Trophoblast cell (in vitro differentiated cells and primary cell): ENCODE measurements at regions not wholly inside any gene's neighbourhood (a gene's known extent, or its start where the extent isn't known, plus 50 kb on each side); places are given as distances from the start of the nearest gene placed in this dataset.
A peak's percentile ranks its signal among the peaks of the same experiment; 100 is the strongest.

Source experiments
- DNase-seq, 2 donors: peaks; one replicate each; pipeline ENCODE4 v3.0.0-alpha.2; 2016
- H2AFZ ChIP-seq: 2 replicates; pipeline ENCODE4 v1.6.1; 2013; ENCODE audit warnings: low read length, moderate library complexity, mild to moderate bottlenecking; ENCODE audit not compliant: insufficient read depth, poor library complexity
- H2AK5ac ChIP-seq: 2 replicates; pipeline ENCODE4 v1.6.1; 2013; ENCODE audit warnings: mild to moderate bottlenecking, low read length
- H2BK120ac ChIP-seq: 2 replicates; pipeline ENCODE4 v1.6.1; 2013; ENCODE audit warnings: low read length, mild to moderate bottlenecking, moderate library complexity; ENCODE audit not compliant: insufficient read depth, poor library complexity
- H2BK12ac ChIP-seq: 2 replicates; pipeline ENCODE4 v1.6.1; 2013; ENCODE audit warnings: mild to moderate bottlenecking, low read length, moderate library complexity
- H2BK5ac ChIP-seq: 2 replicates; pipeline ENCODE4 v1.6.1; 2013; ENCODE audit warnings: low read length, low read depth, moderate library complexity, mild to moderate bottlenecking; ENCODE audit not compliant: poor library complexity
- H3K14ac ChIP-seq: 2 replicates; pipeline ENCODE4 v1.6.1; 2013; ENCODE audit warnings: mild to moderate bottlenecking, low read length
- H3K18ac ChIP-seq: 2 replicates; pipeline ENCODE4 v1.6.1; 2013; ENCODE audit warnings: mild to moderate bottlenecking, low read length
- H3K23ac ChIP-seq: 2 replicates; pipeline ENCODE4 v1.6.1; 2013; ENCODE audit warnings: low read length
- H3K27ac ChIP-seq: 2 replicates; pipeline ENCODE4 v1.5.1; 2013; ENCODE audit warnings: low read depth, mild to moderate bottlenecking, inconsistent platforms, low read length, moderate library complexity
- H3K27me3 ChIP-seq: 2 replicates; pipeline ENCODE4 v1.6.1; 2013; ENCODE audit warnings: inconsistent platforms, mild to moderate bottlenecking, low read length, moderate library complexity; ENCODE audit not compliant: insufficient read depth
- H3K36me3 ChIP-seq, 2 experiments: 1 replicate in 1 of 2; 2 replicates in 1 of 2; pipeline ENCODE4 v1.6.1; 2013; ENCODE audit warnings: low read length in 2 of 2, mild to moderate bottlenecking in 2 of 2, moderate library complexity in 1 of 2; ENCODE audit not compliant: insufficient read depth in 2 of 2, control insufficient read depth in 1 of 2
- H3K4ac ChIP-seq: 2 replicates; pipeline ENCODE4 v1.6.1; 2013; ENCODE audit warnings: low read depth, mild to moderate bottlenecking, low read length, moderate library complexity
- H3K4me1 ChIP-seq, 2 experiments: 1 replicate in 1 of 2; 2 replicates in 1 of 2; pipeline ENCODE4 v1.6.1; 2013; ENCODE audit warnings: low read length in 2 of 2, mild to moderate bottlenecking in 2 of 2, moderate library complexity in 1 of 2; ENCODE audit not compliant: insufficient read depth in 2 of 2, control insufficient read depth in 1 of 2
- H3K4me2 ChIP-seq: 2 replicates; pipeline ENCODE4 v1.6.1; 2013; ENCODE audit warnings: inconsistent platforms, mild to moderate bottlenecking, low read length, moderate library complexity
- H3K4me3 ChIP-seq: 2 replicates; pipeline ENCODE4 v1.5.1; 2013; ENCODE audit warnings: mild to moderate bottlenecking, low read depth, low read length, inconsistent platforms
- H3K79me1 ChIP-seq: one replicate; pipeline ENCODE4 v1.6.1; 2013; ENCODE audit warnings: low read length
- H3K79me2 ChIP-seq: 2 replicates; pipeline ENCODE4 v1.6.1; 2013; ENCODE audit warnings: low read length, mild to moderate bottlenecking; ENCODE audit not compliant: control insufficient read depth, insufficient read depth, poor library complexity
- H3K9ac ChIP-seq: 2 replicates; pipeline ENCODE4 v1.6.1; 2013; ENCODE audit warnings: mild to moderate bottlenecking, low read length
- H3K9me3 ChIP-seq: 2 replicates; pipeline ENCODE4 v1.6.1; 2013; ENCODE audit warnings: low read depth, mild to moderate bottlenecking, control low read depth, inconsistent platforms, low read length; ENCODE audit not compliant: insufficient read depth
- H4K12ac ChIP-seq: 2 replicates; pipeline ENCODE4 v1.6.1; 2013; ENCODE audit warnings: low read depth, mild to moderate bottlenecking, low read length, moderate library complexity
- H4K8ac ChIP-seq: 2 replicates; pipeline ENCODE4 v1.6.1; 2013; ENCODE audit warnings: low read depth, mild to moderate bottlenecking, low read length, moderate library complexity
- H4K91ac ChIP-seq: one replicate; pipeline ENCODE4 v1.6.1; 2013; ENCODE audit warnings: low read depth, mild to moderate bottlenecking, low read length, moderate library complexity
- WGBS: extraction: QIAGEN DNeasy Blood & Tissue Kit; methylation state at CpG from one replicate; pipeline ENCODE4 v1.1.7; 2013; ENCODE audit warnings: missing lambda C conversion rate; ENCODE audit not compliant: insufficient read length, insufficient coverage; ENCODE audit errors: extremely low coverage; 5-methylcytosine and 5-hydroxymethylcytosine counted together

DNA sequence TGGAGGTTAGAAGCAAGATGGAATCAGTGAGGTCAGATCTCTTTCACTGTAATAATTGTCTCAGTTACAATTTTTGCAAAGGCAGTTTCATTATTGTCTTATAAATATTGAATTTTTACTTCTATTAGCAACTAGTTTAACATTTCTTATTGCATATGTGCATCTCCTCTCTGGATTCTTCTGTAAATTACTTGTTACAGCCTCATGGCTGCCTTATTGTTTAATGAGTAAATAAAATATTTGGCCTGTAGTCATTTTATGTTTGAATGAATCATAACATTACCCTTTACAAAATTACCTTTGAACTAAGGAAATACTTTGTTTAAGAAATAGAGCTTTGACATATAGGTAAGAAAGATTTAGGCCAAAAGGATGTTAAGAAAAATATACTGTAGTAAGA, 212.4 kb downstream of the SLITRK6 start:
- Histone ChIP-seq H3K18ac (no peak overlapping the region), H3K4me2 (no peak overlapping the region), H4K91ac (no peak overlapping the region), H3K23ac (no peak overlapping the region), H3K9ac (no peak overlapping the region), H2AK5ac (no peak overlapping the region), H2AFZ (no peak overlapping the region), H4K8ac (no peak overlapping the region), H3K4ac (no peak overlapping the region), H3K4me3 (no peak overlapping the region), H3K27me3 (no peaks in the 10 kb centered on the region), H3K36me3 (no peaks in the 10 kb centered on the region), H2BK5ac (no peak overlapping the region), H3K79me2 (peaks cover 2% of the 10 kb centered on the region), H3K79me1 (peaks cover 23% of the 10 kb centered on the region), H3K27ac (peak overlapping the region; percentile 87), H3K9me3 (no peaks in the 10 kb centered on the region), H2BK12ac (no peak overlapping the region), H3K14ac (no peak overlapping the region), H4K12ac (no peak overlapping the region), H3K4me1 (peaks cover 8 to 12% of the 10 kb centered on the region in 2 experiments), H2BK120ac (no peak overlapping the region)
- DNase-seq: no peak

DNA sequence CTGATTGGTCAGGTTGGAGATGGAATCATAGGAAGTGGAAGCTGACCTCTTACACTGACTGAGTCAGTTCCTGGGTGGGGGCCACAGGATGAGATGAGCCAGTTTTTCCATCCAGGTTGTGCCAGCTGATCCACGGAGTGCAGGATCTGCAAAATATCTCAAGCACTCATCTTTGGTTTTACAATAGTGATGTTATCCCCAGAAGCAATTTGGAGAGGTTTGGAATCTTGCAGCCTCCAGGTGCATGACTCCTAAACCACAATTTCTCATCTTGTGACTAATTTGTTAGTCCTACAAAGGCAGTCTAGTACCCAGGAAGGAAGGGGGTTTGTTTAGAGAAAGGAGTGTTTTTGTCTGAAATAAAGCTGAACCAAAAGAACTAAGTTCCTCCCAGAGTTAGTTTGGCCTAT, 212.8 kb downstream of the SLITRK6 start:
- Histone ChIP-seq H3K4me2 (no peak overlapping the region), H2BK120ac (no peak overlapping the region), H4K8ac (no peak overlapping the region), H3K79me1 (peaks cover 23% of the 10 kb centered on the region), H3K18ac (no peak overlapping the region), H2AK5ac (no peak overlapping the region), H2BK12ac (no peak overlapping the region), H3K14ac (no peak overlapping the region), H3K4ac (no peak overlapping the region), H2BK5ac (no peak overlapping the region), H3K9me3 (no peaks in the 10 kb centered on the region), H4K91ac (peak overlapping the region; percentile 47), H3K9ac (no peak overlapping the region), H3K23ac (no peak overlapping the region), H3K4me3 (no peak overlapping the region), H2AFZ (no peak overlapping the region), H4K12ac (no peak overlapping the region), H3K79me2 (peaks cover 2% of the 10 kb centered on the region), H3K27ac (peak overlapping the region; percentile 83), H3K36me3 (no peaks in the 10 kb centered on the region), H3K27me3 (no peaks in the 10 kb centered on the region), H3K4me1 (peaks cover 8 to 12% of the 10 kb centered on the region in 2 experiments)
- DNase-seq: peak; percentile 7 to 67
- no CpG with 5 or more reads among the region's 1 CpG for WGBS

DNA sequence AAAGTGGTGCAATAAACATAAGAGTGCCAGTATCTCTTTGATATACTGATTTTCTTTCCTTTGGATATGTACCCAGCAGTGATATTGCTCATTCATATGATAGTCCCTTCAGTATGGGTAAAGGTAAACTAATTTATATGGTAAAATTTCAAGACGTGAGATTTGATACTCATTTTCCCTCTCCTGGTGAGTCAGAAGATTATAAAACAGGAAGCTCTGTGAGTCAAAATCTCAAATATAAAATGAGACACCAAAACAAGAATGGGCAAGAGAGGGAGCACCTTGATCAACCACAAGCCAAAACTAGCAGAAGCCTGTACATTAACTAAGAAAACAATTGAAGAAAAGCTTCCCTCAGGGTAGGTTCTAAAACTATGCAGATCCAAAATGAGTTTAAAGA, 216.3 kb downstream of the SLITRK6 start:
- H3K18ac ChIP-seq: no peak overlapping the region
- peaks cover 10% of the 10 kb centered on the region for H3K79me1 ChIP-seq
- H2AFZ ChIP-seq: no peak overlapping the region
- no CpG with 5 or more reads among the region's 1 CpG for WGBS
- H4K8ac ChIP-seq: no peak overlapping the region
- peaks cover 0 to 1% of the 10 kb centered on the region in 2 experiments for H3K4me1 ChIP-seq
- H2BK12ac ChIP-seq: no peak overlapping the region
- H2AK5ac ChIP-seq: no peak overlapping the region
- H2BK120ac ChIP-seq: no peak overlapping the region
- H4K12ac ChIP-seq: no peak overlapping the region
- no peak overlapping the region for H3K14ac ChIP-seq
- H3K36me3 ChIP-seq: no peaks in the 10 kb centered on the region
- no peak for DNase-seq
- no peaks in the 10 kb centered on the region for H3K27me3 ChIP-seq
- no peak overlapping the region for H3K4me3 ChIP-seq
- no peak overlapping the region for H3K27ac ChIP-seq
- no peak overlapping the region for H3K9ac ChIP-seq
- no peak overlapping the region for H3K4me2 ChIP-seq
- H3K4ac ChIP-seq: no peak overlapping the region
- no peak overlapping the region for H2BK5ac ChIP-seq
- no peak overlapping the region for H3K23ac ChIP-seq
- no peak overlapping the region for H4K91ac ChIP-seq
- H3K79me2 ChIP-seq: no peaks in the 10 kb centered on the region
- no peaks in the 10 kb centered on the region for H3K9me3 ChIP-seq

DNA sequence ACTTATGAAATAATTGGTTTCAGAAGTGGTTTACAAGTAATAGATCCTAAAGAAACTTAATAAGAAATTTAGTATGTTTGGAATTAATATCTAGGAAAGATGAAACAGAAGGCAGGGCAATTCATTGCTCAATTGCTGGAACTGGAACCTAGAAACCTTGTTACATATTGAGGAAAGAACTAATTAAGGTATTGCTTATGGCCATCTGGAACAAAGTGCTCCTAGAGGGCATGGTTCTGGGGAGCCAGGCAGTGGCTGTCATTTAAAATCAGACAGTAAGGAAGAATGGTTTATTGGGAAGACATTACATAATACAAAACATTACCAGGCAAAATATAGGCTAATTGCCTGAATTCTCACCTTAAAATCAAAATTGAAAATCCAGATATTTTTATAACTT, 224.1 kb downstream of the SLITRK6 start:
- Histone ChIP-seq H2AK5ac (no peak overlapping the region), H2BK5ac (no peak overlapping the region), H3K4me1 (no peaks in the 10 kb centered on the region), H3K14ac (no peak overlapping the region), H4K12ac (no peak overlapping the region), H3K79me1 (no peaks in the 10 kb centered on the region), H2BK120ac (no peak overlapping the region), H4K91ac (no peak overlapping the region), H2BK12ac (peak overlapping the region; percentile 58), H3K36me3 (no peaks in the 10 kb centered on the region), H2AFZ (no peak overlapping the region), H3K27me3 (no peaks in the 10 kb centered on the region), H3K4ac (no peak overlapping the region), H3K9me3 (no peaks in the 10 kb centered on the region), H3K18ac (no peak overlapping the region), H3K27ac (no peak overlapping the region), H3K23ac (no peak overlapping the region), H3K79me2 (no peaks in the 10 kb centered on the region), H3K4me3 (no peak overlapping the region), H3K9ac (no peak overlapping the region), H3K4me2 (no peak overlapping the region), H4K8ac (no peak overlapping the region)
- DNase-seq: no peak

DNA sequence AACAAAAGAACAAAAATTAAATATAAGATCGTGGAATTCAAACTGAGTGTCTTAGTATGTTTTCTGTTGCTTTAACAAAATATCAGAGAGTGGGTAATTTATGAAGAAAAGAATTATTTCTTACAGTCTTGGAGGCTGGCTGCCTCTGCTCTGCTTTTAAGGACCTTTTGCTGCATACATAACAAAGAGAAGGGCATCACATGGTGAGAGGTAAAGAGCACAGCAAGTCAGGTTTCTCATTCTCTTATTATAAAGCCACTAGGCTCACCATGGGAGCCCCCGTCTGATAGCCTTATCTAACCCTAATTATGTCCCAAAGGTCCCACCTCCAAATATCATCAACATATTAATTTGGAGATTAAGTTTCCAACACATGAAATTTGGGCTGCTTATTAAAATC, 231.3 kb downstream of the SLITRK6 start:
- no CpG with 5 or more reads among the region's 2 CpGs for WGBS
- no peak for DNase-seq
- no peak overlapping the region for H3K27ac ChIP-seq
- no peak overlapping the region for H2BK12ac ChIP-seq
- no peaks in the 10 kb centered on the region for H3K4me1 ChIP-seq
- no peak overlapping the region for H3K23ac ChIP-seq
- H2BK5ac ChIP-seq: no peak overlapping the region
- no peak overlapping the region for H4K8ac ChIP-seq
- H3K79me2 ChIP-seq: no peaks in the 10 kb centered on the region
- H3K14ac ChIP-seq: no peak overlapping the region
- H2AFZ ChIP-seq: no peak overlapping the region
- H3K4me2 ChIP-seq: no peak overlapping the region
- no peak overlapping the region for H3K4ac ChIP-seq
- no peak overlapping the region for H4K12ac ChIP-seq
- no peaks in the 10 kb centered on the region for H3K27me3 ChIP-seq
- no peak overlapping the region for H3K18ac ChIP-seq
- no peaks in the 10 kb centered on the region for H3K79me1 ChIP-seq
- H4K91ac ChIP-seq: no peak overlapping the region
- no peak overlapping the region for H2BK120ac ChIP-seq
- H3K4me3 ChIP-seq: no peak overlapping the region
- H3K9ac ChIP-seq: no peak overlapping the region
- H3K9me3 ChIP-seq: no peaks in the 10 kb centered on the region
- no peak overlapping the region for H2AK5ac ChIP-seq
- H3K36me3 ChIP-seq: no peaks in the 10 kb centered on the region
